GM18870 (cell line): ENCODE measurements at regions not wholly inside any gene's neighbourhood (a gene's known extent, or its start where the extent isn't known, plus 50 kb on each side); places are given as distances from the start of the nearest gene placed in this dataset.
A peak's percentile ranks its signal among the peaks of the same experiment; 100 is the strongest.

Experiments used
- ATAC-seq: cut with Tn5 transposase; IDR thresholded peaks from one replicate; pipeline ENCODE4 v1.9.1; 2021; ENCODE audit warnings: moderate library complexity; ENCODE audit not compliant: unreplicated experiment

- peak; percentile 9 for ATAC-seq
Observed at GRCh38 chr21:14870853-14871149, 194.0 kb downstream of the NRIP1 start.

DNA sequence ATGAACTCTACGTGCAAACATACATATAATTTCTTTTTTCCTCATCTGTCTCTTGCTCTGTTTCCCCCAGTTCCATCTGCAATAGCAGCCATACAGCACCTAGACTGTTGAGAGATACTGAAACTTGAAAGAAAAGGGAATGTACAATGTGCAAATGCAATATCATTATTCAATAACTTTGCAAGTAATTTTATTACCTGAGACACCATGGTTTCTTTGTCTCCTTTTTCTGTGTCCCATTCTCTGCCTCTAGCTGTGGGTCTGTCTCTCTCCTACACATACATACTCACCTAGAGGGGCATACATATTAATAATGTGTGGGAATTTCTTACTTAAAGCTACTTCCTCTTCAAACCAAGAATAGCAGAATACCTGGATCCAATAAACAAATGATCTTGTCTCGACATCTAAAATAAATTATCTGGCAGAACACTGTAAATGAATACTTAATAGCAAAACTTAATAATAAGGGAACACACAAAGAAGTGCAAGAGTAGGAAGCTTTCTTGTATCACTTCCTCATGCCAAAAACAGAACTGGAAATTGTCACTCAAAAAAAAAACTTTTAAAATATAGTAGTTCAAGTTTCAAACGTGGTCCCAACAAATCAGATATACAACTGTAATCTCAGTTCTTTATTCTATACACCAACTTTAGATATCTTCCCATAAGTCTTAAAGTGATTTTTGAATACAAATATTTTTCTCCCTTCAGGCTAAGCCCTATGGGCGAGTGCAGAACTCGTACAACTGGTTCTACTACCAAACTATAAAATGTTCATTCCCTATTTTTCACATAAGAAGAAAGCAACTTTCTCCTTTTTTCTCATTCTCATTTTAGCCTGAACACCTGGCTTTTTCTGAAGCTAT is 194.6 kb downstream of the NRIP1 start:
- peak; percentile 63 for ATAC-seq

DNA sequence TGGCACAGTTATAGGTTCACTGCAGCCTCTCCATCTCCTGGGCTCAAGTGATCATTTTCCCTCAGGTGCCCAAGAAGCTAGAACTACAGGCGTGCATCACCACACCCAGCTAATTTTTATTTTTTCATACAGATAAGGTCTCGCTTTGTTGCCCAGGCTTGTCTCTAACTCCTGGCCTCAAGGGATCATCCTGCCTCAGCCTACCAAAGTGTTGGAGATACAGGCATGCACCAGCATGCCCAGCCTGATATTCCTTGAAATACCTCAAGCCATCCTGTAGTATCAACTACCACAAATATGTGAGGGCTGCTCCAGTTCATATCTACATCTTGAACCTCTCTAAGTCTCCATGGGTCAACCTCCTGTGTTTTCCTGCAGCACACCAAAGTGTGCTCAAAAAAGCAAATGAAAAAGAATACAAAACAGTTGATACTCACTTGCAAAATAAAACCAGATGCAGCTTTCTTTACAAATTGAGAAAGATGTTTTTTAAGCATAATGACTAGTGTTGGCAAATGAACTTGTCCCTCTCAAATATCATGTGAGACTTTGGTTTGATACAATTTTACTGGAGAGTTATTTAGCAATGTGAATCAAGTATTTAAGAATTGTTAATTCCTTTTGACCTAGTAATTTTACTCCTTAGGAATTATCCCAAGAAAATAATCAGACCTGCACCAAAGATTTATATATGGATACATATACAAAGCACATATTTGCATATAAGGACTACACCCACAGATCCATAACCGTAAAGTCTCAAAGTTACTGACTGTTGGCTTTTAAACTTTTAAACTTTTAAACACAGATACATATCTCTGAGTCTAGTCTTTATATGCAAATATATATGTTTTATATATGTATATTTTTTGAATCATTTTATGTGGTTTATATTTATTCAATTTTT is 197.7 kb downstream of the NRIP1 start:
- ATAC-seq = no peak

- peak; percentile 78 for ATAC-seq
Observed at GRCh38 chr21:14864211-14865021, 200.4 kb downstream of the NRIP1 start.

GRCh38 chr21:14863745-14864210 is 201.0 kb downstream of the NRIP1 start:
- no peak for ATAC-seq

- ATAC-seq = no peak
Observed at GRCh38 chr21:14862794-14863720, 201.7 kb downstream of the NRIP1 start.

DNA sequence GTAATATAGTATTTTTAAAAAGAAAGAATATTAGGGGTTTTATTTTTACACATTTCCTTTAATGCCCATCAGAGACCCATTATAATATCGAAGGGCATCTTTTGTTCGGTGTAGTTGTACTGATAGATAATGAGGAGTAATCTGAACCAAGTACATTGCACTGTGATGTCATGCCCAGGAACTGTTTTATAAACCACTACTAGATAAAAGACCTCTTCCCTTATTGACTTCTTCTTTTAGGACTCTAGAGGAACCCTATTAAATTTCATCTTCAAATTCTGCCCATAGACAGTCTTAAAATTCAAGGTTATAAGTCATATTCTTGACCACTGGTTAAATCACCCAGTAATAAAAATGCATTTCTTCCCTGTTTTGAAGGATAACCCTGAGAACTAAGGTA is 206.5 kb downstream of the NRIP1 start:
- no peak for ATAC-seq

DNA sequence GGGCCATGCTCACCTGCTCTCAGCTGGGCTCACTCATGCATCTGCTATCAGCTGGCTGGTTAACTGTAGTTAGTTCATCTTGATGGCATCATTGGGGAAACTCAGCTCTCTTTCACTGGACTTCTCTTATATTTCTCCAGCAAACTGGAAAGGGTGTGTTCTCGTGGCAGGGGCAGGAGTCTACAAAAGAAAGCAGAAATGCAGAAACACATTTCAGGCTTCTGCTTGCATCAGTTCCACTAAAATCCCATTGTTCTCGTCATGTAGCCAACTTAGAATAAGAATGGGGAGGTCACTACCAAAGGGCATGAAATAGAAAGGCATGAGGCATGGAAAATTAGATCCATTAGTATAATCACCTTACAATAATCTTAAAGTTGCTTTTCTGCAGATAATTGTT is 207.3 kb downstream of the NRIP1 start:
- ATAC-seq = no peak

DNA sequence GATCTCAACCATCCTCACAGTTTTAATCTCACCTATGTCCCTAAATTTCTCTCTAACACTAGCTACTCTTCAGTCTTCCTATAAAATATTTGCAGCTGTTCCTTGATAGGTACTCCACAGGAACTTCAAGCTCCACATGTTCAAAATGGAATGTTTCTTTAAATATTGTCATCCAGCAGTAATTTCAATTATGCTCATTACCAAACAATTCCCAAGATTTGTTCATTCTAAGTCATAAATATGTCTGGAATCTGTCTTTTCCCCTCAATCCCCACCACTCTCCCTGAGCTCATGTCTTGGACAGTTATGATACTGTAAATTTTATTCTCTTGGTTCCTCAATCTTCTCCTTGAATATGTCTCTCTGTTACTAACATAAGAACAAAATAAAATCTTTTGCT is 214.4 kb downstream of the NRIP1 start:
- no peak for ATAC-seq

GRCh38 chr21:14846621-14847020 is 218.2 kb downstream of the NRIP1 start:
- no peak for ATAC-seq

DNA sequence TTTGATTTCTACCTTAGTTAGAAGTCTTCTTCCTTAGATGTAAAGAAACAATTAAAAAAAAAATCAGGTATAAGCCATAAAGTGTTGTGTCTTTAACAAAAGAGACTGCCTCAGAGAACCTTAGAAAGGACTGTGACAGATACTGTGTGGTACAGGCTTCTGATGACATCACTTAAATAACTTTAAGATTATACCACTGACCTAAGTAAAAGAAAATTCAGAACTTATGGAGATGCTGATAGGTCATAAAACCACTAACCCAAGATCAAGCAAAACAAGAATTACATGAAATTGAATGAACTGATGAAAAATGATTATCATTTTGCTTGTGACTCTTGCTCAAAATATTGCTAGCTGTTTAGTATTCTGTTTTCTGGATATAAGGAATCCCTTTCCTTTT is 220.8 kb downstream of the NRIP1 start:
- no peak for ATAC-seq

DNA sequence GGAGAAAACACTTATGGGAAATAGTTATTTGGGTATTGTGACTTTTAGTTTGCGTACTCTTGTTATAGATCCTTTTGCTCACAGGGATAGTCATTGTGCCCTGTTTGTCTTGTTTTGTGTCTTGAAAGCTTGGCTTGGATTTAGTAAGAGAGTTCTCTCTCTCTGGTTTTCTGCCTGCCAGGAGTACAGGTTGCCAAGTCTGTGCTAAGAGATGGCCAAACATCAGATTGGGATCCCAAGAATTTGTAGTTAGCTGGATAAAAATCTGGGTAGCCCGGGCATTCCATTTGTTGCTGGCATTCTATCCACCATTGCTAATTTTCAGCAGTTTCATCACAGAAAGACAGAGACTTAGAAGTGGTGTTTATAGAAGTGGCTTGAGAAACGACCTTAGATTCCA is 222.2 kb downstream of the NRIP1 start:
- ATAC-seq = no peak

GRCh38 chr21:14841511-14842472 is 223.0 kb downstream of the NRIP1 start:
- ATAC-seq = no peak

GRCh38 chr21:14838400-14838799 is 226.4 kb downstream of the NRIP1 start:
- ATAC-seq = no peak

DNA sequence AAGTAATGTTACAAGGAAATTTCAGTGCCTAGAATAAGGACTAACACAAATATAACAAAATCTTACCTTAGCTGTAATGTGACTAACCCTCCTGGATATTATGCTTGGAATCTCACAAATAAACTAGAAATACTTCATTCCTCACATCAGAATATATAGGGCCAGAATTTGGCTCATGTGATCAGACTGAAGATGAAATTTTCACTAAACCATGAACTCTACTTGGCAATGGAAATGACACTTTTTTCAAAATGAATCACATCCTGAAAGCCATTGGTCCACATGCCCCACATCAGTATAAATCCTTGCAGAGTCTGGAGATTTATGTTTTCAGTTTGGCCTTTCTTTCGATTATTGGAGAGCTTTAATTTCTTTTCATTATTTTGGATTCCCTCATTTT is 227.8 kb downstream of the NRIP1 start:
- no peak for ATAC-seq

DNA sequence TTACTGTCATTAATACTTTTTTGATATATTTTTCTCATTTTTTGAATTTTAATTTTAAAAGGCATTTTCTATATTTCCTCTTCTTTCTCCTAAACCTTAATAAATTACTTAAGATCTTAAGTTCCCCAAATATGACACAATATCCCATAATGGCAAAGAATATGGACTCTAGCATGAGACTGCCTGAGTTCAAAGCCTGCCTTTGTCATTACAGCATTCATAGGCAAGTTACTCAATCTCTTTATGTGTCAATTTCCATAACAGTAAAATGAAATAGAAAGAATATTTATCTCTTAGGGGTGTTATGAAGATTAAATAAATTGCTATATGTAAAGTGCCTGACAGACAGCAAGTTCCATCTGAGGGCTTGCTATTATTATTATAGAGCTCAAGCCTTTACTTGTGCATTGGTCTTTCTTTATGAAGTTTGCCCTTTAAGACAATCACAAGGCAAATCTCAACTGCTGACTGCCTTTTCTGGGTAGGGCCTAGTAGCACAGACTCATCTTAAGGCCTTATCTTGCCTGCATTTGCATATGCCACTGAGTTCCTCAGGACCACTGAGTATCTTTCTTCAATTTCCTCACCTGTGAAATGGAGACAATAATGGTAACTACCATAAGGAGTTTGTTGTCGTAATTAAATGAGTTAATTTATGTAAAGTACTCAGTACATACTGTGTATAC is 231.0 kb downstream of the NRIP1 start:
- no peak for ATAC-seq

- ATAC-seq = no peak
Observed at GRCh38 chr21:14833241-14833640, 231.6 kb downstream of the NRIP1 start.

- no peak for ATAC-seq
Observed at GRCh38 chr21:14830307-14830706, 234.5 kb downstream of the NRIP1 start.
